ENCODE measurements at regions not wholly inside any gene's neighbourhood (a gene's known extent, or its start where the extent isn't known, plus 50 kb on each side); places are given as distances from the start of the nearest gene placed in this dataset.

DNA sequence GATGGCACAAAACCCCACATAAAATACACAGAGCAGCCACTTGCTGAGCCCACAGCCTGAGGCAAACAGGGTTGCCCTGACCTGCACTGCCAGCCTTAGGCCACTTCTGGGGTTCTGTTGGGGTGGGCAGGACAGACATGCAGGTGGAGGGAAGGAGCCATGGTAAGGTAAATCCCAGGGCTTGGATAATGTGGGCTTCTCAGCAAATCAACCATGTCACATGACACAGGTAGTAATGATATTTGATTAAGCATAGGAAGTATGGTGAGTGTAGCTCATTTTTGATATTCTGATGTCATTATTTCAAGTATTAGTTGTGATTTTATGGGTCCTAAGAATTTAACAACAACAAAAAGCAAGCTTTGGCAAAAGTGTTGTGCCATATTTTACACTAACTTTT lies 124.6 kb downstream of the FOXA2 start:
- Histone ChIP-seq H3K27me3 (ENCODE audit: control insufficient read depth, extremely low read depth, insufficient read depth, low read length) (peaks cover 25% of the 10 kb centered on the region), H3K27ac (ENCODE audit: control insufficient read depth, insufficient read depth, low read length) (no peak overlapping the region), H2AFZ (ENCODE audit: control insufficient read depth, low read length) (no peak overlapping the region), H3K9me3 (ENCODE audit: control insufficient read depth, low read depth, low read length) (no peaks in the 10 kb centered on the region), H3K4me3 (ENCODE audit: control insufficient read depth in 2 of 3, extremely low read depth in 1 of 3, insufficient read depth in 2 of 3, low read depth in 1 of 3, low read length in 3 of 3) (no peak overlapping the region), H3K4me2 (ENCODE audit: control insufficient read depth, extremely low read depth, insufficient read depth, low read depth, low read length) (no peak overlapping the region), H3K4me1 (ENCODE audit: control insufficient read depth, extremely low read depth, insufficient read depth, low read length) (no peaks in the 10 kb centered on the region), H3K9me1 (ENCODE audit: control insufficient read depth, extremely low read depth, insufficient read depth, low read length) (no peaks in the 10 kb centered on the region), H3K9ac (ENCODE audit: control insufficient read depth, extremely low read depth, insufficient read depth, low read length) (no peak overlapping the region), H3K36me3 (ENCODE audit: control insufficient read depth in 2 of 2, extremely low read depth in 1 of 2, insufficient read depth in 2 of 2, low read length in 2 of 2) (no peaks in the 10 kb centered on the region), H4K20me1 (ENCODE audit: control insufficient read depth, extremely low read depth, insufficient read depth, low read length) (no peaks in the 10 kb centered on the region), H3K79me2 (ENCODE audit: control insufficient read depth, insufficient read depth, low read length) (no peaks in the 10 kb centered on the region)
- TF ChIP-seq, protein P1, sequence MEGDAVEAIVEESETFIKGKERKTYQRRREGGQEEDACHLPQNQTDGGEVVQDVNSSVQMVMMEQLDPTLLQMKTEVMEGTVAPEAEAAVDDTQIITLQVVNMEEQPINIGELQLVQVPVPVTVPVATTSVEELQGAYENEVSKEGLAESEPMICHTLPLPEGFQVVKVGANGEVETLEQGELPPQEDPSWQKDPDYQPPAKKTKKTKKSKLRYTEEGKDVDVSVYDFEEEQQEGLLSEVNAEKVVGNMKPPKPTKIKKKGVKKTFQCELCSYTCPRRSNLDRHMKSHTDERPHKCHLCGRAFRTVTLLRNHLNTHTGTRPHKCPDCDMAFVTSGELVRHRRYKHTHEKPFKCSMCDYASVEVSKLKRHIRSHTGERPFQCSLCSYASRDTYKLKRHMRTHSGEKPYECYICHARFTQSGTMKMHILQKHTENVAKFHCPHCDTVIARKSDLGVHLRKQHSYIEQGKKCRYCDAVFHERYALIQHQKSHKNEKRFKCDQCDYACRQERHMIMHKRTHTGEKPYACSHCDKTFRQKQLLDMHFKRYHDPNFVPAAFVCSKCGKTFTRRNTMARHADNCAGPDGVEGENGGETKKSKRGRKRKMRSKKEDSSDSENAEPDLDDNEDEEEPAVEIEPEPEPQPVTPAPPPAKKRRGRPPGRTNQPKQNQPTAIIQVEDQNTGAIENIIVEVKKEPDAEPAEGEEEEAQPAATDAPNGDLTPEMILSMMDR (optimal IDR thresholded peaks at IDR 0.05 in 1 of 3, IDR thresholded peaks at IDR 0.05 in 1 of 3, conservative IDR thresholded peaks at IDR 0.05 in 1 of 3; ENCODE audit: extremely low read depth in 1 of 3, insufficient read depth in 2 of 3, low read length in 3 of 3), result no peak
- TF ChIP-seq EZH2 (IDR thresholded peaks at IDR 0.05; ENCODE audit: low read length), result no peak
- FAIRE-seq, result no peak
- DNase-seq (ENCODE audit: low read depth, low spot score), result no peak
- dilution Hi-C loops (cut with MboI; ENCODE audit: extremely low pct_ligation_motif_present, low sequenced_read_pairs), result no loop called here

DNA sequence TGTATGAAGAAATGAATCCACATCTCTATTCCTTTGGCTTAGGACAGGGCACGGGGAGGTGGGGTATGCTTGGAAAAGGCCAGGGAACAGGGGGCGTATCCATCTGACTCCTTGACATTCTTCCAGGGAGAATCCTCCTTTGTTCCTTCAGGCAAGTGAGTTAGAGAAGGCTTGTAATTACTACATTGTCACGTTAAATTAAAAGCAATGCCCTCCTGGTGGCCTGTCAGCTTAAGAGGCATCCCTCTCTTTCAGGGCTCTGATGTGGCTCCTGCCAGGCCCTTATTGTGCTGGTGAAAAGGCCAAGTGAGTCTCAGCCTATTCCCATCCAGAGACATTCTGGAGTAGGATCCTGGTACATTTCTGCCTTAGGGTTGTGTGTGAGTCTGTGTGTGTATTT lies 128.3 kb downstream of the FOXA2 start:
- DNase-seq (ENCODE audit: low read depth, low spot score) (no peak), FAIRE-seq (no peak)
- no peak overlapping the region for H2AFZ ChIP-seq (ENCODE audit: control insufficient read depth, low read length)
- no peak overlapping the region for H3K4me3 ChIP-seq (ENCODE audit: control insufficient read depth in 2 of 3, extremely low read depth in 1 of 3, insufficient read depth in 2 of 3, low read depth in 1 of 3, low read length in 3 of 3)
- H3K36me3 ChIP-seq (ENCODE audit: control insufficient read depth in 2 of 2, extremely low read depth in 1 of 2, insufficient read depth in 2 of 2, low read length in 2 of 2), result no peaks in the 10 kb centered on the region
- dilution Hi-C loops (cut with MboI; ENCODE audit: extremely low pct_ligation_motif_present, low sequenced_read_pairs), result no loop called here
- no peak for TF ChIP-seq EZH2 (IDR thresholded peaks at IDR 0.05; ENCODE audit: low read length)
- TF ChIP-seq, protein P1 (optimal IDR thresholded peaks at IDR 0.05 in 1 of 3, IDR thresholded peaks at IDR 0.05 in 1 of 3, conservative IDR thresholded peaks at IDR 0.05 in 1 of 3; ENCODE audit: extremely low read depth in 1 of 3, insufficient read depth in 2 of 3, low read length in 3 of 3), result no peak
- peaks cover 17% of the 10 kb centered on the region for H3K27me3 ChIP-seq (ENCODE audit: control insufficient read depth, extremely low read depth, insufficient read depth, low read length)
- no peaks in the 10 kb centered on the region for H3K4me1 ChIP-seq (ENCODE audit: control insufficient read depth, extremely low read depth, insufficient read depth, low read length)
- H4K20me1 ChIP-seq (ENCODE audit: control insufficient read depth, extremely low read depth, insufficient read depth, low read length), result no peaks in the 10 kb centered on the region
- no peaks in the 10 kb centered on the region for H3K9me3 ChIP-seq (ENCODE audit: control insufficient read depth, low read depth, low read length)
- H3K9me1 ChIP-seq (ENCODE audit: control insufficient read depth, extremely low read depth, insufficient read depth, low read length), result no peaks in the 10 kb centered on the region
- no peak overlapping the region for H3K27ac ChIP-seq (ENCODE audit: control insufficient read depth, insufficient read depth, low read length)
- H3K9ac ChIP-seq (ENCODE audit: control insufficient read depth, extremely low read depth, insufficient read depth, low read length), result no peak overlapping the region
- no peaks in the 10 kb centered on the region for H3K79me2 ChIP-seq (ENCODE audit: control insufficient read depth, insufficient read depth, low read length)
- no peak overlapping the region for H3K4me2 ChIP-seq (ENCODE audit: control insufficient read depth, extremely low read depth, insufficient read depth, low read depth, low read length)
